Activated effector memory CD4-positive, alpha-beta T cell treated with anti-CD3 and anti-CD28 coated beads, Interleukin-2, amount 50 U/mL, for 16 hours (primary cell): ENCODE measurements at regions not wholly inside any gene's neighbourhood (a gene's known extent, or its start where the extent isn't known, plus 50 kb on each side); places are given as distances from the start of the nearest gene placed in this dataset.
"Not testable (repeated sequence)": the region's sequence is repeated elsewhere in the genome, so short reads cannot be mapped to it uniquely, and the experiment has no call there.

ENCODE experiments used
- DNase-seq: peaks from one replicate; pipeline ENCODE4 v3.0.0-alpha.2; 2020

DNA sequence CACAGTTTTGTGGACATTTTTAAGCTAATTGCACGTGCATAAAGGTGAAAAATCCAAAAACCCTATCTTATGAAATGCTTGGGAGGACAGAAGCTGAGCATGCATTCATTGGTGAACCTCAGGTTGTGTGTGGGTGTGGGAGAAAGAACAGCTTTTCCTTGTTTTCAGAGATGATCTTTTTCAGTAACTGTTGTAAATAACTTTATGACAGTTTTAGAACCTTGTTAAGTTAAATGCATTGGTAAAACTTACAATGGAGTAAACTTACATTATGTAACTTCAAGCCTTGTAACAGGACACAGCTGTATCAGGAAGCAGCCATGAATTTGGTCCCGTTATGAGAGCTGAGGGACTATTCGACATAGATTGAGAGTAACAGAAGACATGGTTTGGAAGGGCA lies 587.4 kb downstream of the GALC start:
- DNase-seq, result no peak

DNA sequence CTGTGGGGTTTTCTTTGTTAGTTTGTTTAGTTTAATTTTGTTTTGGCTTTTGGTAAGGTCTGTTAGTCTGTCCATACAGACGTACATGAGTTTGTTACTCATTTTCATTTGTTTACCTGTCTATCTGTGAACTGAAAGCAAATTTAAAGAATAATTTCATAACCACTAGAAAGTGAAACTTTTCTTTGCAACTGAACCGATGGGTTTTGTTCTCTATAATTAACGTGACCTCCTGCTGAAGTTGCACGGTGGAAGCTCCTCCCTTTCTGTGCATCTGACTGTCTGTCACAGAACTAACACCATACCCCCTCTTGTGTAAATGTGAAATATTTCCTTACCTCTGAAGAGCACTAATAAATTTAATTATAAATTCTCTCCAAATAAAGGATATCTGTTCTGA lies 595.5 kb downstream of the GALC start:
- no peak for DNase-seq

GRCh38 chr14:87391066-87391465 lies 601.9 kb downstream of the GALC start:
- DNase-seq, result no peak

DNA sequence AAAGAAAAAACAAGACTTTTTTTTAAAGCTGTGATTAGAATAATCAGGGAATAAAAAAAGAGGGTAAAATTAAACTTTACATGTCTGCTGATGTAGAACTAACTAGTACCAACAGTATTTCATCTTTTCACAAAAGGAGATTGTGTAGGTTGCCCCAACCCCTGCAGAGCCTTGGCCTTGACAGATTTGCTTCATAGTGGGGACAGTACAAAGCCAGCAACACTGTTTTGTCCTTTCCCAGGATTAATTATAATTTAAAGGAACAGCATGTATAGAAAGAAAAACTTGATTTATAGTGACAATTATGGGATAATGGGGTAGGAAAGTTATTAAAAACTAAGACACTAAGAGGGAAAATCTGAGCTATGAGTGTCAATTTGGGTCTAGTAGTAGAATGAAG lies 604.0 kb downstream of the GALC start:
- DNase-seq, result no peak

GRCh38 chr14:87387806-87388205 lies 605.2 kb downstream of the GALC start:
- DNase-seq, result no peak

DNA sequence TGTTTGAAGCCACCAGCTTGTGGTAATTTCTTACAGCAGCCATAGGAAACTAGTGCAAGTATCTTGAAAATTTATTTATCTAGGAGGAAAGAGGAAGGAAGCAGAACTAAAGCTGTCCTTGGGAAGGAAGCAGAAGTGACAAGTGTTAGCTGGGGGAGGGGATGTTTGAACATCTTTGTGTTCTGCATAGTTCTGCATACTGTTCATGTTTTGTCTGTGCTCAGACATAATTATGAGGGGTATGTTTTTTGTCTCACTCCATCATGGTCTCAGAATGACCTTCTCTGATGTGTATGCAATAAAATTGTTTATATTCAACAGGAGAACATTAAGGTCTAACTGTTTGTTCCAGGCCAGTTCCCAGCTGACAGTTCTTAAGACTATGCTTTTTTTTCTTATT lies 606.5 kb downstream of the GALC start:
- DNase-seq, result no peak

- DNase-seq, result no peak
Measured at GRCh38 chr14:87380054-87380453, 612.9 kb downstream of the GALC start.

DNA sequence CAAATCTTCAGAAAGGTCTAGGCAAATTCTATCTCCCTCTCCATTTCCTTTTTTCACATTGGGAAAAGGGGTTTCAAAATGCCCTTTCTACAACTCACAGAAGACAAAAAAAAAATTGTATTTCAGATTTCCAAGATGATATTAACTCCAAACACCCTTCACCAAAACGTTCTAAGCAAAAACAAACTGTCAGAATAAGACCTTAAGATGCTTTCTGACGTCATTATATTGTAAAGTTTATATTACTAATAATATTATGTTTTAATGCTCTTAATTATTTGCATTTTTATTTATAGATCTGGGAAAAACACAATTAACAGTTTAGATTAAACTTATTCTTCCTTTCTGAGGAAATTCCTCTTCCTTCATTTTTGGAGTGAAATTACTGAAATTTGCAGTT lies 624.2 kb downstream of the GALC start:
- DNase-seq, result no peak

GRCh38 chr14:87360246-87360645 lies 632.7 kb downstream of the GALC start:
- DNase-seq, result not testable (repeated sequence)

DNA sequence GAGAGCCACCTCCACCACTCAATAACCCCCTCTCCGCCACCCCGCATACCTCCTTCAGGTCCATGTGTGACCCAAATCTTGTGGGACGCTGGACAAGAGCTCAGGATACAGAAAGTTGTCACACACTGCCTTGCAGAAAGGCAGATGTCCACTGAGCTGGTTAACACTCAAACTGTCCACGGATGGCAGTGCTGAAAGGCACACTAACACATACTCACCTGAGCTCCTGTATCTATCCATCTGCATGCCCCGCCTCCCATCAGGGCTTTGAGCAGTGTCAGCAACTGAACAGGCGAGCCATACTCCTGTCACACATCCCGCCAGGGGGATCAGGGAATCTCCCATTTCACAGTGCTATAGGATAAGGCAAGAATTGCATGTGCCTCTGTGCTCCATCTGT lies 642.0 kb downstream of the GALC start:
- DNase-seq, result no peak

GRCh38 chr14:87349921-87350320 lies 643.1 kb downstream of the GALC start:
- DNase-seq, result no peak

- no peak for DNase-seq
Measured at GRCh38 chr14:87343652-87344051, 649.3 kb downstream of the GALC start.

DNA sequence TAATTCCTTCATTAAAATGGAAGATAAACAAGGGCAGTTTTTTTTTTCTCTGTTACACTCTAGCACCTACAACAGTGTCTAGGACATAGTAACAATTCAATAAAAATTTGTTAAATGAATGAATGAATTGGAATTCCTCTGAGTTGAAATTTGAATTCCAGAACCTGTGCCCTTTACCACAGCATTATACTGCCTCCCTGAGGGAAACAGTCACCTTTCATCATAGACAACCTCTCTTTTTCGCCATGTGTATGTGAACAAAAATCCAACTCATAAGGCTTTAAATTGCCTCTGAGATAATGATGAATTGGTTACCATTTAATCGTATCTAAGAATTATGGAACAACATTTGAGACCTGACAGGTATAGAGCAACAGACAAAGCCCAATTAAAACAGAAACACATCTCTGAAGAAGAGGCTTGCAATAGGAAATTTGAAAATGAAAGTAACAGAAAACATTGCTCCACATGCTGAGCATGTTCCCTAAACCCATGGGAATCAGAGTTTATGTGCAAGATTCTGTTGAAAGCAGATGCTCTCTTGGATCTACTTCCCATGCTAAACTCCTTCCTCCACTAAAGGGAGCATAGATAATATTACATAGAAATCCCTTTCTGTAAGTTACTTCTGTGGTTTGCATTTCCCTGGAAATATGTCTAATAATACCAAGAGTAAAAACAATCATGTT lies 657.8 kb downstream of the GALC start:
- DNase-seq, result no peak

DNA sequence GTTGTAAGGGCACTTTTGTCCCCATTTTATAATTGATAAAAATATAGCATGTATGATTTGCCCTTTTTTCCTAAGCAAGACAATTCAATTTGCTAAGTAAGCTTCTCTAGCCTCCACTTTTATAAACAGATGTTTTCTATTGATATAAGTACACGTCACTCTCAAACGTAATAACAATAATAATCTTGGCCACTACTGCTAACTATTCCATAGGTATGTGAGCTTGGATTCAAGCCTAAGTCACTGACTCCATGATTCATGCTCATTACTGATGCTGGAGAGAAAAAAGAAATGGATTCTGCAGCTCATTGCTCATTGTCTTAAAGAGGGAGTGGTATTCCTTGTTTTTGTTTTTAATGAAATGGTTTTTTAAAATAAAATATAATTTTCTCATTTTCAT lies 661.0 kb downstream of the GALC start:
- DNase-seq, result no peak

GRCh38 chr14:87325741-87326140 lies 667.2 kb downstream of the GALC start:
- no peak for DNase-seq

DNA sequence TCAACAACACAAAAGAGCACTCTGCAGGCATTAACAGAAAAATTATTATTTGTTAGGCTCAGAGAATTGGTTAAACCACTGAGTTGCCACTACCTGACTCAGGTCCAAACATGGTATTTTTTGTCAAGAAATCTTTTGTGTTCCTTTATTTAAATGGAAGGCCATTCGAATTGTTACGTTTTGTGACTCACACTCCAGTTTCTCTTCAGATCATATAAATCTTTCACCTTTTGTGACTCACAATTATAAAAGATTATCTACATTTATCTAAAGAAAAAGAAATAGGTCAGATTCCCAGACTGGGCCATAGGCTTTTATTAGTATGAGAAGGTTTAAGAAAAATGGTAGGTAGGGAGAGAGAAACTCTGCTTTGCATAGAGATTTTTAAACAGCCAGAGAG lies 669.8 kb downstream of the GALC start:
- no peak for DNase-seq

DNA sequence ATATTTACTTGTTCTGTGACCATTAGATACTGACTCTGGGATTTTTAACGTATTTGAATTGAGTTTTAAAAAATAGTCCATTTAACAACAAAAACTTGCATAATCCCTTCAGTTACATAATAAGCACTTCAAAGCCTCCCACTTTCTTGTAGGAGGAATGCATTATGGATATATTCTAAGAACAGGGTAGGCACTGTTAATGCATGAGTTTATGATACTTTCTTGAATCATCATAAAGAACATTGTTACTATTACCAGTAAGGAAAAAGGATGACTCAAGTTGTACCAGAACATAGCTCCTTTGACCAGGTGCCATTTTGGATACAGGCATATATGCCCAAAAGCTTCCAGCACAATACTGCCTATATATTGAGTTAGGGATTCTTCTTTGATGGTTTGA lies 671.4 kb downstream of the GALC start:
- no peak for DNase-seq

- no peak for DNase-seq
Measured at GRCh38 chr14:87312894-87313205, 680.1 kb downstream of the GALC start.

GRCh38 chr14:87312169-87312893 lies 680.7 kb downstream of the GALC start:
- DNase-seq, result no peak

DNA sequence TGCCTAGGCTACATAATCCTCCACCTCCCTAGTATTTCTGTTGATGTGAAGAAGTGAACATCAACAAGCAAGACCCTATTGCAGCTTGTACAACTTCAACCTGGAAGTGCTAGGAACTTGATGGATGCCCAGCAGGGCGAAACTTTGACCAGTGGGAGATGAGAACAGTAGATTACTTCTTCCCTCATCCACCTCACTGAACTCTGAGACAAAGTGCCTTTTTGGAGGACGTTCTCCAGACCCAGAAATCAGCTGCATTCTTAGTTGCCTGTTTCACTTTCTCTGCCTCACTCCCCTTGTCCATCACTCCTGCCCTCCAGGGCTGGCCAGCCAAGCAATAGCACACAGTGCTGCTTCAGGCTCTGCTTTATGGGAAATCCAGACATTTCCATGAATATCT lies 683.4 kb downstream of the GALC start:
- no peak for DNase-seq

GRCh38 chr14:87306409-87307168 lies 686.4 kb downstream of the GALC start:
- no peak for DNase-seq

- no peak for DNase-seq
Measured at GRCh38 chr14:87305345-87305744, 687.6 kb downstream of the GALC start.

DNA sequence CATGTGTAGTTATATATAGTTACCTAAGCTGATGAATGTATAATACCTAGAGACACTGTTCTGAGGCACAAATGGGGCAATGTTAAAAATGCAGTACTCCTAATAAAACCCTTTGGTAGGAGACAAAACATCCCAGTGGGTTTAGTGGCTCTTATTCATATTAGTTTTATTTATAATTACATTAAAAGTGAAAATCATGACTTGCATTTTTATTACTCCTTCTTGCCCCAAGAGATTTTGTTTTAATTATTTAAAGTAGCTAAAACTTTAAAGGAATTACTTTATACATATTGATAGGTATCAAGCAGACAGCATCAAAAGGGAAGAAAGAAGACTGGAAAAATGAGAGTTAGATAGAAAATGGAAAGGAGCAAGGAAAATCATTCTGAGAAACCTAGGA lies 688.6 kb downstream of the GALC start:
- no peak for DNase-seq

DNA sequence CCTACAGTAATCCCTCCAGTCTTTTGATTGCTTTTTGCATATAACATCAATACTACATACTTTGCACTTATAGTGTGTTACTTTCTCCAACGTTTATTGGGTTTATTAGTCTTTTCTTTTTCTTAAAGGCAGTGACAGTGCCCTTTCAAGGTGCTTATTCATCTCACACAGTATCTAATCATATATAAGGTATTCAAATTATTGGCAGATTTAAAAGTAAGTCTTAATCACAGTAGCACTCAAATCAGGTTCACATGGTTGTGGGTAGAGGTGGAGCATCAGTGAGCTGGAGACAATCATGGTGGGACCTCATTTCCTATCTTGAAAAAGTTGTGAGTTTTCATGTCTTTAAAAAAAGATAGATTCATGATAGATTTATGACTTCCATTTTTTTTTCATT lies 706.2 kb downstream of the GALC start:
- DNase-seq, result no peak
